ENCODE measurements at regions not wholly inside any gene's neighbourhood (a gene's known extent, or its start where the extent isn't known, plus 50 kb on each side); places are given as distances from the start of the nearest gene placed in this dataset.

DNA sequence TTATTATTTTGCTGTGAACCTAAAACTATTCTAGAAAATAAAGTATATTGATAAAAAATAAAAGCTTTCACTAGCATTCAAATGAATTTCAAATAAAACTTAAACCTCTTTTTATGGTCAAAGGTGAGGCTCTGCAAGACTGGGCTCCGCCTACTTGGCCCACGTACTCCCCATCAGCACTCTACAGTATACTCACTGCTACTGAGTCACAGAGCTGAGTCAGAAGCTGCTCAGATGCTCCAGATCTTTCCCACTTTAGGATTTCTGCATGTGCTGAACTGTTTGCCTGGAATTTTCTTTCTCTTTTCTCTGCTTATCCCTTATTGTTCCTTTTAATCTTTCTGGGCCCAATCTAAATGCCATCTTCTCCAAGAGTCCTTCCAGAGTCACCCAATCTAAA is 331.9 kb upstream of the CCNG1 start (continued):
- TF ChIP-seq ZBTB43 (CRISPR knock-in tag; IDR thresholded peaks at IDR 0.05), result no peak
- no peak for TF ChIP-seq ETV6 (CRISPR knock-in tag; IDR thresholded peaks at IDR 0.05)
- TF ChIP-seq KAT7 (CRISPR knock-in tag; IDR thresholded peaks at IDR 0.05; ENCODE audit: borderline replicate concordance), result no peak
- TF ChIP-seq ZNF416 (CRISPR knock-in tag; IDR thresholded peaks at IDR 0.05), result no peak
- no peak for TF ChIP-seq EMX1 (CRISPR knock-in tag; IDR thresholded peaks at IDR 0.05)
- TF ChIP-seq, protein P1, sequence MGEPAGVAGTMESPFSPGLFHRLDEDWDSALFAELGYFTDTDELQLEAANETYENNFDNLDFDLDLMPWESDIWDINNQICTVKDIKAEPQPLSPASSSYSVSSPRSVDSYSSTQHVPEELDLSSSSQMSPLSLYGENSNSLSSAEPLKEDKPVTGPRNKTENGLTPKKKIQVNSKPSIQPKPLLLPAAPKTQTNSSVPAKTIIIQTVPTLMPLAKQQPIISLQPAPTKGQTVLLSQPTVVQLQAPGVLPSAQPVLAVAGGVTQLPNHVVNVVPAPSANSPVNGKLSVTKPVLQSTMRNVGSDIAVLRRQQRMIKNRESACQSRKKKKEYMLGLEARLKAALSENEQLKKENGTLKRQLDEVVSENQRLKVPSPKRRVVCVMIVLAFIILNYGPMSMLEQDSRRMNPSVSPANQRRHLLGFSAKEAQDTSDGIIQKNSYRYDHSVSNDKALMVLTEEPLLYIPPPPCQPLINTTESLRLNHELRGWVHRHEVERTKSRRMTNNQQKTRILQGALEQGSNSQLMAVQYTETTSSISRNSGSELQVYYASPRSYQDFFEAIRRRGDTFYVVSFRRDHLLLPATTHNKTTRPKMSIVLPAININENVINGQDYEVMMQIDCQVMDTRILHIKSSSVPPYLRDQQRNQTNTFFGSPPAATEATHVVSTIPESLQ (CRISPR knock-in tag; IDR thresholded peaks at IDR 0.05), result no peak
- TF ChIP-seq, protein P2, sequence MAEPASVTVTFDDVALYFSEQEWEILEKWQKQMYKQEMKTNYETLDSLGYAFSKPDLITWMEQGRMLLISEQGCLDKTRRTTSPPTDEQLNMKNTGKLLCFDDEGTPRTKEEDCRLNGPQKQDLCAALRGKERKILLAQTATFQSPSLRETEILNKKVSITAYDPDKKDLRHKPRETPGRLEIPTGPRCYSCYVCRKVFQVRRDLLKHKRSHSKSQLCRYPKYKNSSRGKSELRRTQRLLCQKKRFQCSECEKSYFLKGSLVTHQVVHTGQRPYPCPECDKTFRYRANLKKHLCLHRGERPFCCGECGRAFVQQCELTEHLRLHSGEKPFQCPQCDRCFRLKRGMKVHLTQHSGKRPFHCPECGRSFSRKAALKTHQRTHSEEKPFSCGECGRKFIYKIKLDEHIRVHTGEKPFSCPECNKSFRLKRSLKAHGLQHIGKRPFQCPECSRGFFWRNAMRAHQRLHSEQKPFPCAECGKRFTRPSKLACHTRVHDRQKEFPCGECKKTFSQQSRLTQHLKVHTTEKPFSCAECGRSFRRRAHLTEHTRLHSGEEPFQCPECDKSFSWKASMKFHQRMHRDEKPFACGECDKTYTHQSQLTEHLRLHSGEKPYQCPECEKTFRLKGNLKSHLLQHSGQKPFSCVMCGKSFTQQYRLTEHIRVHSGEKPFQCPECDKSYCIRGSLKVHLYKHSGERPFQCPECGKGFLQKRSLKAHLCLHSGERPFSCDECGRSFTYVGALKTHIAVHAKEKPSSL (CRISPR knock-in tag; conservative IDR thresholded peaks at IDR 0.05), result no peak
- TF ChIP-seq RELA (CRISPR knock-in tag; IDR thresholded peaks at IDR 0.05; ENCODE audit: borderline replicate concordance), result no peak
- TF ChIP-seq, protein P3, sequence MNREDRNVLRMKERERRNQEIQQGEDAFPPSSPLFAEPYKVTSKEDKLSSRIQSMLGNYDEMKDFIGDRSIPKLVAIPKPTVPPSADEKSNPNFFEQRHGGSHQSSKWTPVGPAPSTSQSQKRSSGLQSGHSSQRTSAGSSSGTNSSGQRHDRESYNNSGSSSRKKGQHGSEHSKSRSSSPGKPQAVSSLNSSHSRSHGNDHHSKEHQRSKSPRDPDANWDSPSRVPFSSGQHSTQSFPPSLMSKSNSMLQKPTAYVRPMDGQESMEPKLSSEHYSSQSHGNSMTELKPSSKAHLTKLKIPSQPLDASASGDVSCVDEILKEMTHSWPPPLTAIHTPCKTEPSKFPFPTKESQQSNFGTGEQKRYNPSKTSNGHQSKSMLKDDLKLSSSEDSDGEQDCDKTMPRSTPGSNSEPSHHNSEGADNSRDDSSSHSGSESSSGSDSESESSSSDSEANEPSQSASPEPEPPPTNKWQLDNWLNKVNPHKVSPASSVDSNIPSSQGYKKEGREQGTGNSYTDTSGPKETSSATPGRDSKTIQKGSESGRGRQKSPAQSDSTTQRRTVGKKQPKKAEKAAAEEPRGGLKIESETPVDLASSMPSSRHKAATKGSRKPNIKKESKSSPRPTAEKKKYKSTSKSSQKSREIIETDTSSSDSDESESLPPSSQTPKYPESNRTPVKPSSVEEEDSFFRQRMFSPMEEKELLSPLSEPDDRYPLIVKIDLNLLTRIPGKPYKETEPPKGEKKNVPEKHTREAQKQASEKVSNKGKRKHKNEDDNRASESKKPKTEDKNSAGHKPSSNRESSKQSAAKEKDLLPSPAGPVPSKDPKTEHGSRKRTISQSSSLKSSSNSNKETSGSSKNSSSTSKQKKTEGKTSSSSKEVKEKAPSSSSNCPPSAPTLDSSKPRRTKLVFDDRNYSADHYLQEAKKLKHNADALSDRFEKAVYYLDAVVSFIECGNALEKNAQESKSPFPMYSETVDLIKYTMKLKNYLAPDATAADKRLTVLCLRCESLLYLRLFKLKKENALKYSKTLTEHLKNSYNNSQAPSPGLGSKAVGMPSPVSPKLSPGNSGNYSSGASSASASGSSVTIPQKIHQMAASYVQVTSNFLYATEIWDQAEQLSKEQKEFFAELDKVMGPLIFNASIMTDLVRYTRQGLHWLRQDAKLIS (CRISPR knock-in tag; IDR thresholded peaks at IDR 0.05; ENCODE audit: borderline replicate concordance), result no peak
- TF ChIP-seq, protein P4, sequence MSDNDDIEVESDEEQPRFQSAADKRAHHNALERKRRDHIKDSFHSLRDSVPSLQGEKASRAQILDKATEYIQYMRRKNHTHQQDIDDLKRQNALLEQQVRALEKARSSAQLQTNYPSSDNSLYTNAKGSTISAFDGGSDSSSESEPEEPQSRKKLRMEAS (CRISPR knock-in tag; IDR thresholded peaks at IDR 0.05), result no peak
- no peak for TF ChIP-seq CTCF (IDR thresholded peaks at IDR 0.05)

DNA sequence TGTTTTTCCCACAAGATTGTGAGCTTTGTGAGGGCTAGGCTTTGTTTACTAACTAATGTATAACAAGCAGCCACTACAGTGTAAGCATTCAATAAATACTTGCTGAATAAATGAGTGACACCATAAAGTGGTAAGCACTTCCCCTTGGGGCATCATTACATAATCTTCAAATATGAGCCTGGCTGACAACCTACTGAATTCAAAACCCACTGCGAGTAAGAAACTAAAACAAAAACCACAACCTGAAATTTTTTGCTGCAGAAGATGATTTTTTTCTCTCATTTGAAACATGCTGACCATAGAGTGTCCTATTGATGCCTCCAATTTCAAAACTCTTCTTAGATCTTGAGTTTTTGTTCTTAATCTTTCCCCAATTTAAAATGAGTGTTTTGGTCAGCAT is 331.3 kb upstream of the CCNG1 start:
- no peaks in the 10 kb centered on the region for H3K27me3 Mint-ChIP-seq (ENCODE audit: low read depth)
- no peaks in the 10 kb centered on the region for H3K9me3 Mint-ChIP-seq
- H3K4me1 Mint-ChIP-seq, result peaks cover 9% of the 10 kb centered on the region
- no peak overlapping the region for H3K27ac Mint-ChIP-seq
- no peaks in the 10 kb centered on the region for H3K36me3 Mint-ChIP-seq
- ChIA-PET CTCF (interaction anchor here (2.1 kb wide), 1 partner anchor 242 kb away, joined by 17 read pairs; no protein-coding TSS in a partner anchor), POLR2A (no interaction called here)
- no peak for DNase-seq (ENCODE audit: low spot score)
- no peak overlapping the region for H3K4me3 Mint-ChIP-seq
- no peak for ATAC-seq
- TF ChIP-seq, protein P5, sequence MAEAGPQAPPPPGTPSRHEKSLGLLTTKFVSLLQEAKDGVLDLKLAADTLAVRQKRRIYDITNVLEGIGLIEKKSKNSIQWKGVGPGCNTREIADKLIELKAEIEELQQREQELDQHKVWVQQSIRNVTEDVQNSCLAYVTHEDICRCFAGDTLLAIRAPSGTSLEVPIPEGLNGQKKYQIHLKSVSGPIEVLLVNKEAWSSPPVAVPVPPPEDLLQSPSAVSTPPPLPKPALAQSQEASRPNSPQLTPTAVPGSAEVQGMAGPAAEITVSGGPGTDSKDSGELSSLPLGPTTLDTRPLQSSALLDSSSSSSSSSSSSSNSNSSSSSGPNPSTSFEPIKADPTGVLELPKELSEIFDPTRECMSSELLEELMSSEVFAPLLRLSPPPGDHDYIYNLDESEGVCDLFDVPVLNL (CRISPR knock-in tag; IDR thresholded peaks at IDR 0.05; ENCODE audit: borderline replicate concordance, low read depth), result no peak
- TF ChIP-seq ZMAT4 (CRISPR knock-in tag; IDR thresholded peaks at IDR 0.05), result no peak
- TF ChIP-seq CREM (CRISPR knock-in tag; IDR thresholded peaks at IDR 0.05), result no peak
- no peak for TF ChIP-seq USF2 (CRISPR knock-in tag; IDR thresholded peaks at IDR 0.05)
- TF ChIP-seq AR (CRISPR knock-in tag; IDR thresholded peaks at IDR 0.05), result no peak
- no peak for TF ChIP-seq FOXP1 (CRISPR knock-in tag; IDR thresholded peaks at IDR 0.05; ENCODE audit: borderline replicate concordance)

Measured in WTC11 (cell line).